ENCODE measurements at regions not wholly inside any gene's neighbourhood (a gene's known extent, or its start where the extent isn't known, plus 50 kb on each side); places are given as distances from the start of the nearest gene placed in this dataset.

DNA sequence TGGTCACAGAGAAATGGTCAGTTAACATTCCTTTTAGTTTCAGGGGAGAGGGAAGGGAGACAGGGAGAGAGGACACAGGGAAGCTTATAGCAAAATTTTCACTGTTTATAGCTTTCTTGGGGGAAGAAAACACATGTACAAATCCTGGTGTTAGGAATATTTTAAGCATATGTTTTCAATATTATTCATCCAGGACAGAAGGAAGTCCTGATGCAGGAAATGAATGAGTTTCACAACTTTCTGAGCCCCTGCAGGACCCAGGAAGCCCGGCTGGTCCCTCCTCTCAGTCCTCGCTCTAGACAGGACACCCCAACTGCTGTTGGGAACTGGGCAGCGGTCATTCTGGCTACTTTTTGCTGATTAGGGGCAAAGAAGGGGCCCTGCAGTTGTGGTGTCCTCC, 71.1 kb upstream of the ZDHHC17 start:
- TF ChIP-seq ZBTB7A (tag by site-specific recombination; IDR thresholded peaks at IDR 0.05; ENCODE audit: low read depth) (no peak), ZNF239 (tag by site-specific recombination; IDR thresholded peaks at IDR 0.05) (no peak), ZNF221 (tag by site-specific recombination; IDR thresholded peaks at IDR 0.05; ENCODE audit: borderline replicate concordance) (no peak), ZNF664 (tag by site-specific recombination; IDR thresholded peaks at IDR 0.05) (no peak), ZXDB (tag by site-specific recombination; IDR thresholded peaks at IDR 0.05) (no peak), ZNF138 (tag by site-specific recombination; IDR thresholded peaks at IDR 0.05; ENCODE audit: borderline replicate concordance) (no peak)
- TF ChIP-seq, protein P1, sequence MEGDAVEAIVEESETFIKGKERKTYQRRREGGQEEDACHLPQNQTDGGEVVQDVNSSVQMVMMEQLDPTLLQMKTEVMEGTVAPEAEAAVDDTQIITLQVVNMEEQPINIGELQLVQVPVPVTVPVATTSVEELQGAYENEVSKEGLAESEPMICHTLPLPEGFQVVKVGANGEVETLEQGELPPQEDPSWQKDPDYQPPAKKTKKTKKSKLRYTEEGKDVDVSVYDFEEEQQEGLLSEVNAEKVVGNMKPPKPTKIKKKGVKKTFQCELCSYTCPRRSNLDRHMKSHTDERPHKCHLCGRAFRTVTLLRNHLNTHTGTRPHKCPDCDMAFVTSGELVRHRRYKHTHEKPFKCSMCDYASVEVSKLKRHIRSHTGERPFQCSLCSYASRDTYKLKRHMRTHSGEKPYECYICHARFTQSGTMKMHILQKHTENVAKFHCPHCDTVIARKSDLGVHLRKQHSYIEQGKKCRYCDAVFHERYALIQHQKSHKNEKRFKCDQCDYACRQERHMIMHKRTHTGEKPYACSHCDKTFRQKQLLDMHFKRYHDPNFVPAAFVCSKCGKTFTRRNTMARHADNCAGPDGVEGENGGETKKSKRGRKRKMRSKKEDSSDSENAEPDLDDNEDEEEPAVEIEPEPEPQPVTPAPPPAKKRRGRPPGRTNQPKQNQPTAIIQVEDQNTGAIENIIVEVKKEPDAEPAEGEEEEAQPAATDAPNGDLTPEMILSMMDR (tag by site-specific recombination; IDR thresholded peaks at IDR 0.05), result no peak
- TF ChIP-seq, protein P2, sequence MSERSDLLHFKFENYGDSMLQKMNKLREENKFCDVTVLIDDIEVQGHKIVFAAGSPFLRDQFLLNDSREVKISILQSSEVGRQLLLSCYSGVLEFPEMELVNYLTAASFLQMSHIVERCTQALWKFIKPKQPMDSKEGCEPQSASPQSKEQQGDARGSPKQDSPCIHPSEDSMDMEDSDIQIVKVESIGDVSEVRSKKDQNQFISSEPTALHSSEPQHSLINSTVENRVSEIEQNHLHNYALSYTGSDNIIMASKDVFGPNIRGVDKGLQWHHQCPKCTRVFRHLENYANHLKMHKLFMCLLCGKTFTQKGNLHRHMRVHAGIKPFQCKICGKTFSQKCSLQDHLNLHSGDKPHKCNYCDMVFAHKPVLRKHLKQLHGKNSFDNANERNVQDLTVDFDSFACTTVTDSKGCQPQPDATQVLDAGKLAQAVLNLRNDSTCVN (tag by site-specific recombination; optimal IDR thresholded peaks at IDR 0.05), result no peak
- TF ChIP-seq, protein P3, sequence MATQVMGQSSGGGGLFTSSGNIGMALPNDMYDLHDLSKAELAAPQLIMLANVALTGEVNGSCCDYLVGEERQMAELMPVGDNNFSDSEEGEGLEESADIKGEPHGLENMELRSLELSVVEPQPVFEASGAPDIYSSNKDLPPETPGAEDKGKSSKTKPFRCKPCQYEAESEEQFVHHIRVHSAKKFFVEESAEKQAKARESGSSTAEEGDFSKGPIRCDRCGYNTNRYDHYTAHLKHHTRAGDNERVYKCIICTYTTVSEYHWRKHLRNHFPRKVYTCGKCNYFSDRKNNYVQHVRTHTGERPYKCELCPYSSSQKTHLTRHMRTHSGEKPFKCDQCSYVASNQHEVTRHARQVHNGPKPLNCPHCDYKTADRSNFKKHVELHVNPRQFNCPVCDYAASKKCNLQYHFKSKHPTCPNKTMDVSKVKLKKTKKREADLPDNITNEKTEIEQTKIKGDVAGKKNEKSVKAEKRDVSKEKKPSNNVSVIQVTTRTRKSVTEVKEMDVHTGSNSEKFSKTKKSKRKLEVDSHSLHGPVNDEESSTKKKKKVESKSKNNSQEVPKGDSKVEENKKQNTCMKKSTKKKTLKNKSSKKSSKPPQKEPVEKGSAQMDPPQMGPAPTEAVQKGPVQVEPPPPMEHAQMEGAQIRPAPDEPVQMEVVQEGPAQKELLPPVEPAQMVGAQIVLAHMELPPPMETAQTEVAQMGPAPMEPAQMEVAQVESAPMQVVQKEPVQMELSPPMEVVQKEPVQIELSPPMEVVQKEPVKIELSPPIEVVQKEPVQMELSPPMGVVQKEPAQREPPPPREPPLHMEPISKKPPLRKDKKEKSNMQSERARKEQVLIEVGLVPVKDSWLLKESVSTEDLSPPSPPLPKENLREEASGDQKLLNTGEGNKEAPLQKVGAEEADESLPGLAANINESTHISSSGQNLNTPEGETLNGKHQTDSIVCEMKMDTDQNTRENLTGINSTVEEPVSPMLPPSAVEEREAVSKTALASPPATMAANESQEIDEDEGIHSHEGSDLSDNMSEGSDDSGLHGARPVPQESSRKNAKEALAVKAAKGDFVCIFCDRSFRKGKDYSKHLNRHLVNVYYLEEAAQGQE (tag by site-specific recombination; IDR thresholded peaks at IDR 0.05), result no peak
- TF ChIP-seq, protein P4, sequence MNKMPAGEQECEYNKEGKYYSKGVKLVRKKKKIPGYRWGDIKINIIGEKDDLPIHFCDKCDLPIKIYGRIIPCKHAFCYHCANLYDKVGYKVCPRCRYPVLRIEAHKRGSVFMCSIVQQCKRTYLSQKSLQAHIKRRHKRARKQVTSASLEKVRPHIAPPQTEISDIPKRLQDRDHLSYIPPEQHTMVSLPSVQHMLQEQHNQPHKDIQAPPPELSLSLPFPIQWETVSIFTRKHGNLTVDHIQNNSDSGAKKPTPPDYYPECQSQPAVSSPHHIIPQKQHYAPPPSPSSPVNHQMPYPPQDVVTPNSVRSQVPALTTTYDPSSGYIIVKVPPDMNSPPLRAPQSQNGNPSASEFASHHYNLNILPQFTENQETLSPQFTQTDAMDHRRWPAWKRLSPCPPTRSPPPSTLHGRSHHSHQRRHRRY (tag by site-specific recombination; IDR thresholded peaks at IDR 0.05), result no peak
